Retina (tissue), 1 donor: ENCODE measurements at regions not wholly inside any gene's neighbourhood (a gene's known extent, or its start where the extent isn't known, plus 50 kb on each side); places are given as distances from the start of the nearest gene placed in this dataset.

Experiments used
- DNase-seq: peaks from one replicate; pipeline ENCODE4 v3.0.0-alpha.2; 2016

DNA sequence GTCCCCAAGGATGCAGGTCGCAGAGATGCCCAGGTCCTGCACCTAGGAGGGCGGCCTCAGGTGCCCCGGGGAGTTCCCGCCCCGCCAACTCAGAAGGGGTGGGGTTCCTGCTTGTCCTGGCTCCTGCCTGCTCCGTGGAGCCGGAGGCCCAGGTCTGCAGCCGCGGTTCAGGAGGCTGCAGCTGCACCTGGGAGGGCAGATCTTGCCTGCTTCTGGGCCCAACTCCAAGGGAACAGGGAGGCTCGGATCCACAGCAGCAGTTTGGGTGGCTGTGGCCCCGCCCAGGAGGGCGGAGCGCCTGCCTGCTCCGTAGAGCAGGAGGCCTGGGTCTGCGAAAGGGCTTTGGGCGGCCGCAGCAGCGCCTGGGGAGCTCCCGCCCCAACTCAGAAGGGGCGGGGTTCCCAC lies 108.2 kb upstream of the EGR2 start:
- DNase-seq, result peak; percentile 20

- no peak for DNase-seq
Observed at GRCh38 chr10:62919776-62920175, 103.6 kb upstream of the EGR2 start.

GRCh38 chr10:62917475-62918238 lies 101.5 kb upstream of the EGR2 start:
- no peak for DNase-seq

- DNase-seq, result no peak
Observed at GRCh38 chr10:62916141-62916603, 100.0 kb upstream of the EGR2 start.

DNA sequence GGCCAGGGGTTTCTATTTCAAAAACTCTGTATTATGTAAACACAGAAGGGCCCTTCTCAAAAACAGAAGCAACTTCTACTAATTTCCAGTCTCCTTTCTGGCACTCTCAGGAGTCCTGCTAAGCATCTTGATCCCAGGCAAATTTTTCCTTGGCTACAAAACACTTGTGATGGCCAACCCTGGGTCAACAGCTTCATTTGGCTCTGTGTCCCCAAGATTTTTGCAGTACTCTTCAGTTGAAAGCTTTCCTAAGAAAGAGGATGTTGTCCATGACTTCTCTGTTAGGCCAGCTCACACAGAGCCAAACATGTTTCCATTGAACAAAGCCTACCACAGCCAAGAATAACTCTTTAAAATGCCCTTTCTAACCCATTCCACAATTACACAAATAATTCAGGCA lies 99.0 kb upstream of the EGR2 start:
- DNase-seq, result no peak

DNA sequence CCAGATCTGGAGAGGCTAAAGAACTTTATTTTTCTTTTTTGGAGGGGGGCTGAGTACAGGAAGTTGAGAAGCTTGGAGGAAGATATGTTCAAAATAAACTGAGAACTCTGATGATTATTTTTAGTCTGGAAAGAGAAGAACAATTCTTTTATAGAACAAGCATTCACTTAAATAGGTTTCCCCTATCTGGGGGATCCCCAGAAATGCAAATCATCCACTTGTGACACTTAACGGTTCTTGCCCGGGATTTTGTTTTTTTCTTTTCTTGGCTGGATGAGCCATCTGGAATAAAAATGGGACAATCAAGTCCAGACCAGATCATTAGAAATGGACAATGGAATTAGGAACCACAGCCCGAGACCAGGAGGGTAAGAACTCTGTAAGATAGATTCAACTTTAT lies 95.9 kb upstream of the EGR2 start:
- no peak for DNase-seq

DNA sequence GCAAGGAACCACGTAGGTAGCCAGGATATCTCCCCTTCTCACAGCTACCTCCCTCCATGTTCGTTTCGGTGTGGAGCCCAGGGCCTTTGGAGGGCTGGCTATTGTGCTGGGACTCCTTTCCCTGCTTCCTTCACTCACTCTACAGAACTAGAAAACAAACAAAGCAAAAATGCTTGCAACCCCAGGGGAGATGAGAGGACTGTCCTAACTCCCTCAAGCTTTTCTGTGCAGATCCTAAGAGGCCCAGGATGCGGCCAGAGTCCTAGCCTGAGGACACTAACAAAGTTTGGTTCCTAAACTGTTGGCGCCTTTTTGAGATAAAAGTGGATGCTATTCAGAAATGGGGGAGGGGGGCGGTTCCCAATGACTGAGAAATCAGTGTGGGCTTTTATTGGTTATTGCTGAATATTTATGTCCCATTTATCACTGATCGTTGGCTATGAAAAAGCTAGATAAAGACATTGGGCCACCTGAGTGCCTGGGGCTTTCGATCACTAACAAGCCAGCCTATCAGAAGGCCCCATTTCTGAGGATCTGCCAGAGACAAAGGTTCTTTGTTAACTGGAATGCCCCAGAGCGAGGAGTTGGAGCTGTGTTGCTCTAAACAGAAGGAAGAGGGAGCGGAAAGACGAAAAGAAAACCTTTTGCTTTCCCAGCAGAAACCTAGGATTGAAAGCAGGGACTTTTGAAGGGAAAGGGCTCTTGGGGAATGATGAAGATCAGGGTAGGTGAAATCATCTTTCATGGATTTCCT lies 95.2 kb upstream of the EGR2 start:
- DNase-seq, result peak; percentile 39

DNA sequence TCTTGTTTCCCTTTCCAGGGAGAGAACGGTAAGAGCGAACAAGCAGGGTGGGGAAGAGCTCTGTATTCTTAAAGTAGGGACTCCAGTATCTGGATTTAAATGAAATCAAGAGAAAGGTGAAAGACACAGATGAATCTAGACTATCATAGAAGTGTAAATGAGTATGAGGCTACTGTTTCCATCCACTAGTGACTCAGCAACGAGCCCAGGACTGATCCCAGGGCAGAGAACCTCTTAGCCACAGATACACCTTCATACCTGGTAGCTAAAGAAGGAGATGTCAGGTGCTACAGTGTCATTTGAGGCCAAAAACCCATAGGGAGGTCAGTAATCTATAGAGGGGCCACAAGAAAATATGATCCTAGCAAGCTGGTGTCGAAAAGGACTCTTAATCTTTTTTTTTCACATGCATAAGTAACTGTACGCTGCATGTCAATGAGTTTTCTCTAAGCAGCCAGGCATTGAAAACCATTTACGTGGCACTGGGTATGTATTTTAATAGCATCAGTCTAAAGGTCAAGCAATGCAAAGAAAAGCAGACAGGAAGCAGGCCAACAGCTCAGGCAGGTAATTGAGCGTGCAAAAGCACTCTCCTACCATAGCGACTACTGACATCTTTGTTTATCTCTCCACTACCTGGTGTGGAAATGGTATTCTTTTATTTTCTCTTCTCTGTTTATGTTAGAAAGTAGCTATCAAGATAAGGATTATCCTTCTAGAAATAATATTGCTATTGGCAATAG lies 91.5 kb upstream of the EGR2 start:
- no peak for DNase-seq

- DNase-seq, result no peak
Observed at GRCh38 chr10:62904281-62904875, 88.2 kb upstream of the EGR2 start.

DNA sequence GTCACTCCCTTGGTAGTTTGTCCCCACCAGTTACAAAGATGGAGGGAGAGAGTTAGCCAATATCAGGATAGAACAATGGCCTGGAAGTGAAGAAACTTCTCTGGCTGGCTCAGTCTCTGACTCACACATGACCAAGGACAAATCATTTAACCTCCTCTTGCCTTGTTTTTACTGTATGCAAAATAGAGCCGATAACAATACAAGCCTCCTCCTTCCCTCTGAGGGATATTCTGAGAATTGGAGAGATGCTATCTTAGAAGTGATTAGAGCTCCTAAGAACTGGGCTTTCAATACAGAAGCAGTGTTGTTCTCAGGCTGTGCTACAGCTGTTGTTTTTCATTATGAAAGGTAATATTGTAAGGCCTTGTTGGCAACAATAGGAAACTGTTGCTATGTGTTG lies 87.7 kb upstream of the EGR2 start:
- DNase-seq, result no peak

- no peak for DNase-seq
Observed at GRCh38 chr10:62900829-62901571, 84.8 kb upstream of the EGR2 start.

- DNase-seq, result no peak
Observed at GRCh38 chr10:62899311-62899710, 83.1 kb upstream of the EGR2 start.

DNA sequence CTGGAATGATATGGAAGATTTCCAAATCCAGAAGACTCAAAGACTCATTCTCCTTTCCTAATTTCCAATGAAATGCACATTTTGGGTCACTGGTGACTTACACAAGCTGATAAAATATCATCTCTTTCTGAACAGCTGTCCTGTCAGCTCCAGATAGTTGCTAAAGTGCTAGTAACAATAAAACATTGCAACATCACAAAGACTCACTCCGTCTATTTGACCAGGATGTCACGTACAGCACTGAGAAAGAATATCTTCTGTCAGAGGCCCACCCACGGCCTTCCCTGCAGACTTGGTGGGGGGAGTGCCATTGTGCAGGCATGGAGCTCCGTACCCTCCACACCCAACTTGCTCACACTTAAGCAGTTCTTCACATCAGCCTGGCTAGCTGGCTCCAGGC lies 78.9 kb upstream of the EGR2 start:
- no peak for DNase-seq

- no peak for DNase-seq
Observed at GRCh38 chr10:62894156-62894555, 78.0 kb upstream of the EGR2 start.

DNA sequence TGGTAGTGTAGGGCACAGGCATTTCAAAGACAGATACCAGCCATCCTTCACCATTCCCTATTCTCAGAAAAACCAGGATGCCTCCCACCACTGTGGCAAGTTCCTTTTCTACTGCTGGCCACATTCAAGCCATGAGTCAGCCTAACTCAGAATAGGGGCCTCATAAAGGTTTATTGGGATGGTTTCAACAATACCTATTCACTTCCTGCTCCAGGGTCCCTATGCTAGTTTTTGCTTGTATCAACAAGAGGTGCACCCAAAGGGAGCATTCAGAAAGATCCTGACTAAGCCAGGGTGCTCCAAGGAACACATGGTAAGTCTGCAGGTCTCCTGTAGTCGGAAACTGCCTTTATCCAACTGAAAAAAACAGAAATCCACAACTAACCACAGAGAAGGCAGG lies 76.9 kb upstream of the EGR2 start:
- no peak for DNase-seq

DNA sequence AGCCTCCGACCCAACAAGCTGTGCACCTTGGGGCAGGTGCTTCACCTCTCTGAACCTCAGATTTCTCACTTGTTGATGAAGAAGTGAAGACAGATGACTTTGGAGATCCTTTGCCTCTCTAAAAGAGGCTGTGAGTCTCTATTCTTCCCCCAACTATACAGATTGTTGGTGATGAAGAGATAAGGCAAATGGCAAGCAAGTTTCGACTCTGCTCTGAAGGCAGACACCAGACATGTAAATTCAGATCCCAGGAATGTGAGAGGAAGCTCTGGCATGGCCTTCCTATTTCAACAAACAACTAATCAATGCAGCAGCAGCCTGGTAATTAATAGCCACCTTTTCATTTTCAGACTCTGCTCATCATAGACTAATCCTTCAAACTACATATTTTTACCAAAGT lies 74.2 kb upstream of the EGR2 start:
- DNase-seq, result no peak

GRCh38 chr10:62887642-62888041 lies 71.5 kb upstream of the EGR2 start:
- DNase-seq, result no peak

DNA sequence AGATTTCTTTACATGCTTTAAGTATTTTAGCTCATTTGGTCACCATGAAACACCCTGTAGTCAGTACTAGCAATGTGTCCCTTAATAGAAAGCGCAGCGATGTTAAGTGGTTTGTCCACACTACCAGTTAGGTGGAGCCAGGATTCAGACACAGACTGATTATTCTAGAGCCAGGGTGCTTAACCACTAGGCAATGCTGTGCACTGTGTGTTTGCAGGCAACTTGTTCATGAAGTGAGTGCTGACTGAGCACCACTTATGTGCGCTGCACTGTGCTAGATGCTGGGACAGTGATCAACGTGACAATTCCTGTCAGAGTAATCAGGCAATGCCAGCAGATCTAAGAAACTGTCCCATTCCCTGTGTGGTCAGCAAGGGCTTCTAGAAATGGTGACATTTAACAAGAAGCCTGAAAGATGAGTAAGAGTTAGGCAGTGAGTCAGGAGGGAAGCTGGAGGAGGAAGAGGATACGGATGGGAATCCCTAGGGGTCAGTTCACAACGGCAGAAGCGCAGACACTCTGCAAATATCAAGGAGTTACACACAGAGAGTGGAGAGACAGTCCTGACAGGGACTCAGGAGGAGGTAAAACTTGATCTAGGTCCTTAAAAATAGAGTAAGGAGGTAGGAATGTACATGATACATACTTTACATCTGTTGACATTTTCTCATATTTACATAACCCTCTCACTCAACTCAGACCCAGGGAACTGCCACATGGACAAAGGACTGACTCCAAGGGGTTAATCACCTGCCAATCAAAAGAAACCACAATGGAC lies 69.7 kb upstream of the EGR2 start:
- peak; percentile 12 for DNase-seq

DNA sequence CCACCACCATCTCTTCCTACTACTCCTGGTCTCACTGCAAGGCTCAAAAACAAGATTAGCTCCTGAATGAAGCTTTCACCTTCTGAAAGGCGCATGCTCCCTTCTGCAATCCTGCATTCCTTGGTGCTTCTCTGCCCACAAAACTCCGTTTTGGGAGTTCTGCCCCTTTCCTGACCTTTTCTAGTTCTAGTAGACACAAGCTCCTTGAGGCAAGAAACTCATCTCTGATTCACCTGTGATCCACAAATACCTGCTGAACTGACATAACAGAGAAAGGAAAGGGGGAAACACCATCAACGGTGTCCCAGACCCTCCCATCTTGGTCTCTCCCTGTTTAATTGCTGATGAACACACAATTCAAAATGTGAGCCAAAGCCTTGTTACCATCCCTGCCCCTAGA lies 64.0 kb upstream of the EGR2 start:
- DNase-seq, result no peak

- no peak for DNase-seq
Observed at GRCh38 chr10:62873866-62874265, 57.7 kb upstream of the EGR2 start.

DNA sequence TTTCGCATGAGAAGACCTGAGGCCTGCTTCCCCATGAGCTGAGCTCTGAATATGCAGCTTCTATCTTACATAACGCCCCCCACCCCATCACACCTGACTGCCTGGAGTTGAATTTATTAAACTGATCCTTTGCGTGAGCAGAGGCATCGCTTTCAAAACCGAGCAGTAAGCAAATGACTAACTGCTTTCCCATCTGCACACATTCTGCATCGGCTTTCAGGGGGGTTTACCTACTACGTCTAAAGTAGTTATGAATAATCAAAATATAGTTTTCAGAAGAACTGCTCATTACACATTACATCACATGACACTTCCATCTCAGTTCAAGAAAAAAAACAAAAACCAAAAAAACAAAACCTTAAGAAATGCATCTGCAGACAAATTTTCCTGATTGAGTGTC lies 54.7 kb upstream of the EGR2 start:
- DNase-seq, result no peak

DNA sequence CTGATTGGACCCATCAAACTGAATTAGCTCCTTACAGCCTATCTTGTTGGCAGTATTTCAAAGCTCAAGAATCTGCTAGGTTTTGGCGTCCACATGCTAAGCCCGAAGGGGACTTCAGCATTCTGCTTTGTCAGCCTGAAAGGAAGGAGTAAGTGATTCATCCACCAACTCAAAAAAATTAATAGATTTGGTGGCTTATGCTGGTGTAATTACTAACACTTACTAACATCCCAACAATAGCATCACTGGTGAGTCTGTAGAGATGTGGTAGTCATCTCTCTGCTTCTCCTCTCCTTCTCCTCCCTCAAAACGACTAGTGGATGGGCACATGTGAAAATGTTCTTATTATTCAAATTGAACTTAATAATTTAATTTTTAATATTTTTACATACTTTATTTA lies 53.8 kb upstream of the EGR2 start:
- DNase-seq, result no peak
